HepG2 (cell line): ENCODE measurements at regions not wholly inside any gene's neighbourhood (a gene's known extent, or its start where the extent isn't known, plus 50 kb on each side); places are given as distances from the start of the nearest gene placed in this dataset.

ENCODE experiments used
- ARHGAP35 ChIP-seq: sonication (generic); formaldehyde crosslinking; IDR thresholded peaks from 2 replicates; pipeline ENCODE4 v1.9.0; 2022; ENCODE audit warnings: mild to moderate bottlenecking, inconsistent platforms, moderate library complexity, missing genetic modification reagents, borderline replicate concordance
- KDM2A ChIP-seq: sonication (generic); formaldehyde crosslinking; IDR thresholded peaks from 2 replicates; pipeline ENCODE4 v1.4.0; 2020; ENCODE audit warnings: low read depth, missing genetic modification reagents, borderline replicate concordance
- SMAD3 ChIP-seq: sonication (generic); formaldehyde crosslinking; IDR thresholded peaks from 2 replicates; pipeline ENCODE4 v1.4.0; 2020; ENCODE audit warnings: missing genetic modification reagents
- SP4 ChIP-seq: sonication (generic); formaldehyde crosslinking; IDR thresholded peaks from 2 replicates; pipeline ENCODE4 v1.8.1; 2023; ENCODE audit warnings: mild to moderate bottlenecking, missing genetic modification reagents
- SYNCRIP ChIP-seq: fragments of 200-400 bp; formaldehyde crosslinking; IDR thresholded peaks from 2 replicates; pipeline ENCODE4 v1.6.1; 2018; ENCODE audit warnings: mild to moderate bottlenecking, low read depth, low read length; ENCODE audit not compliant: insufficient read depth
- TARDBP ChIP-seq: sonication (generic); formaldehyde crosslinking; IDR thresholded peaks from 2 replicates; pipeline ENCODE4 v1.8.0; 2022; ENCODE audit warnings: mild to moderate bottlenecking, missing genetic modification reagents
- TERF1 ChIP-seq: sonication (generic); formaldehyde crosslinking; IDR thresholded peaks from 2 replicates; pipeline ENCODE4 v1.8.0; 2022; ENCODE audit warnings: mild to moderate bottlenecking, missing genetic modification reagents, moderate library complexity
- ZBTB42 ChIP-seq: sonication (generic); formaldehyde crosslinking; IDR thresholded peaks from 2 replicates; pipeline ENCODE4 v1.5.0; 2020; ENCODE audit warnings: mild to moderate bottlenecking, missing genetic modification reagents
- ZNF256 ChIP-seq: sonication (generic); formaldehyde crosslinking; conservative IDR thresholded peaks from 2 replicates; pipeline ENCODE4 v1.4.0; 2020; ENCODE audit warnings: missing genetic modification reagents
- ZNF577 ChIP-seq: sonication (generic); formaldehyde crosslinking; IDR thresholded peaks from 2 replicates; pipeline ENCODE4 v1.4.0; 2020; ENCODE audit warnings: mild to moderate bottlenecking, low read depth, missing genetic modification reagents, borderline replicate concordance
- ZUFSP ChIP-seq: sonication (generic); formaldehyde crosslinking; IDR thresholded peaks from 2 replicates; pipeline ENCODE4 v1.9.0; 2021; ENCODE audit warnings: missing genetic modification reagents, mild to moderate bottlenecking, borderline replicate concordance
- TF ChIP-seq, protein P1 (sequence below): sonication (generic); formaldehyde crosslinking; IDR thresholded peaks from 2 replicates; pipeline ENCODE4 v1.4.0; 2020; ENCODE audit warnings: missing genetic modification reagents
- TF ChIP-seq, protein P2 (sequence below): IDR thresholded peaks from 2 replicates; pipeline ENCODE4 v1.6.1; 2016; ENCODE audit warnings: low read depth, borderline replicate concordance
- TF ChIP-seq, protein P3 (sequence below), 2 experiments: sonication (generic) in 1 of 2; formaldehyde crosslinking in 1 of 2; IDR thresholded peaks; 2 replicates each; pipeline versions ENCODE4 v1.4.0 to v1.6.1; 2018 to 2020; ENCODE audit warnings: missing genetic modification reagents in 2 of 2, borderline replicate concordance in 1 of 2, low read depth in 1 of 2, mild to moderate bottlenecking in 1 of 2, missing biosample characterization in 1 of 2
- TF ChIP-seq, protein P4 (sequence below): sonication (generic); formaldehyde crosslinking; IDR thresholded peaks from 2 replicates; pipeline ENCODE4 v1.4.0; 2020; ENCODE audit warnings: mild to moderate bottlenecking, missing genetic modification reagents
- TF ChIP-seq, protein P5 (sequence below): sonication (generic); formaldehyde crosslinking; conservative IDR thresholded peaks from 2 replicates; pipeline ENCODE4 v1.4.0; 2020; ENCODE audit warnings: mild to moderate bottlenecking, missing genetic modification reagents, moderate library complexity

DNA sequence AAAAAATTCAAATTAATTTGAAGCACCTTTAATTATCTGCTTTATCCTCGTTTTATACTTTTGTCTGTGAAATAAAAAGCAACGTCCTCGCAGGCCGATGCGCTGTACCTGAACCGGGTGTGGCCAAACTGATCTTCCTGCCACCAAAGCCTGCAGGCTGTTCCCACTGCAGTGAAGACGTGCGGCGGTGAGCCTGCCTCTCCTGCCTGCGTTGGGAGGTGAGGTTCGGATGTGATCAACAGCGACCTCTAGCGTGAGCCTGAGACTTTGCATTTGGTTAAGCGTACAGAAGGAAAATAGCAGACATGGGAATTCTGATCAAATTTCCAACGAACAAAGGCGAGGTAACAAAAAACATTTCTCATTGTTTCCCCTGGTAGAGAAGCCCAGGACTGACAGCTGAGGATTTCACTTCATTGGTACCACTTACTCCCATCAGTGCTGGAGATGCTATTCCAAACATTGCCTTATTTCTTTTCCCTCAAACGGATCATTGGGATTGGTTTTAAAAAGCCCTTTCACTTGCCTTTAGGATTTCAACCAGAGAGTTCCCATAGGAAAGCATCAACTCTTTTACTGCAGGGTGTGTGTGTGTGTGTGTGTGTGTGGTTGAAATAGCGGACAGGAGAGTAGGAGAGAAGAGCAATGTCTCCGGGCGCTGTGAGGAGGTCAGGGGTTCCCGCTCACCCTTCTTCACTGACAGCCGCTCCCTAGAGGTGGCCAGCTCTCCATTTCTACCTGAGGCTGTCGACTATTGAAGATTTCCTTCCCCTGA, 56.6 kb upstream of the CCN6 start (continued):
- no peak for TF ChIP-seq TERF1
- TF ChIP-seq SMAD3 (CRISPR knock-in tag) = peak; percentile 63; the same call in 1 of the 2 replicates
- TF ChIP-seq, protein P1, sequence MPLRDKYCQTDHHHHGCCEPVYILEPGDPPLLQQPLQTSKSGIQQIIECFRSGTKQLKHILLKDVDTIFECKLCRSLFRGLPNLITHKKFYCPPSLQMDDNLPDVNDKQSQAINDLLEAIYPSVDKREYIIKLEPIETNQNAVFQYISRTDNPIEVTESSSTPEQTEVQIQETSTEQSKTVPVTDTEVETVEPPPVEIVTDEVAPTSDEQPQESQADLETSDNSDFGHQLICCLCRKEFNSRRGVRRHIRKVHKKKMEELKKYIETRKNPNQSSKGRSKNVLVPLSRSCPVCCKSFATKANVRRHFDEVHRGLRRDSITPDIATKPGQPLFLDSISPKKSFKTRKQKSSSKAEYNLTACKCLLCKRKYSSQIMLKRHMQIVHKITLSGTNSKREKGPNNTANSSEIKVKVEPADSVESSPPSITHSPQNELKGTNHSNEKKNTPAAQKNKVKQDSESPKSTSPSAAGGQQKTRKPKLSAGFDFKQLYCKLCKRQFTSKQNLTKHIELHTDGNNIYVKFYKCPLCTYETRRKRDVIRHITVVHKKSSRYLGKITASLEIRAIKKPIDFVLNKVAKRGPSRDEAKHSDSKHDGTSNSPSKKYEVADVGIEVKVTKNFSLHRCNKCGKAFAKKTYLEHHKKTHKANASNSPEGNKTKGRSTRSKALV (CRISPR knock-in tag) = no peak
- TF ChIP-seq ZNF577 (CRISPR knock-in tag) = no peak
- TF ChIP-seq KDM2A (CRISPR knock-in tag) = peak; percentile 78
- TF ChIP-seq ZBTB42 (CRISPR knock-in tag) = no peak
- TF ChIP-seq ZUFSP (CRISPR knock-in tag) = no peak
- TF ChIP-seq, protein P2, sequence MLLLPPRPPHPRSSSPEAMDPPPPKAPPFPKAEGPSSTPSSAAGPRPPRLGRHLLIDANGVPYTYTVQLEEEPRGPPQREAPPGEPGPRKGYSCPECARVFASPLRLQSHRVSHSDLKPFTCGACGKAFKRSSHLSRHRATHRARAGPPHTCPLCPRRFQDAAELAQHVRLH (CRISPR knock-in tag) = peak; percentile 78; the same call in 1 of the 2 replicates
- TF ChIP-seq, protein P3, sequence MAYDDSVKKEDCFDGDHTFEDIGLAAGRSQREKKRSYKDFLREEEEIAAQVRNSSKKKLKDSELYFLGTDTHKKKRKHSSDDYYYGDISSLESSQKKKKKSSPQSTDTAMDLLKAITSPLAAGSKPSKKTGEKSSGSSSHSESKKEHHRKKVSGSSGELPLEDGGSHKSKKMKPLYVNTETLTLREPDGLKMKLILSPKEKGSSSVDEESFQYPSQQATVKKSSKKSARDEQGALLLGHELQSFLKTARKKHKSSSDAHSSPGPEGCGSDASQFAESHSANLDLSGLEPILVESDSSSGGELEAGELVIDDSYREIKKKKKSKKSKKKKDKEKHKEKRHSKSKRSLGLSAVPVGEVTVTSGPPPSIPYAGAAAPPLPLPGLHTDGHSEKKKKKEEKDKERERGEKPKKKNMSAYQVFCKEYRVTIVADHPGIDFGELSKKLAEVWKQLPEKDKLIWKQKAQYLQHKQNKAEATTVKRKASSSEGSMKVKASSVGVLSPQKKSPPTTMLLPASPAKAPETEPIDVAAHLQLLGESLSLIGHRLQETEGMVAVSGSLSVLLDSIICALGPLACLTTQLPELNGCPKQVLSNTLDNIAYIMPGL (CRISPR knock-in tag; IDR thresholded peaks at IDR 0.05; ENCODE audit: borderline replicate concordance in 1 of 2, low read depth in 1 of 2) = peak; percentile 65 to 87; a peak in 3 of 4 replicates
- TF ChIP-seq, protein P4, sequence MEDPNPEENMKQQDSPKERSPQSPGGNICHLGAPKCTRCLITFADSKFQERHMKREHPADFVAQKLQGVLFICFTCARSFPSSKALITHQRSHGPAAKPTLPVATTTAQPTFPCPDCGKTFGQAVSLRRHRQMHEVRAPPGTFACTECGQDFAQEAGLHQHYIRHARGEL = no peak
- TF ChIP-seq ZNF256 (CRISPR knock-in tag) = no peak
- TF ChIP-seq TARDBP (CRISPR knock-in tag) = no peak
- TF ChIP-seq SYNCRIP = no peak
- no peak for TF ChIP-seq SP4
- TF ChIP-seq ARHGAP35 = no peak
- TF ChIP-seq, protein P5, sequence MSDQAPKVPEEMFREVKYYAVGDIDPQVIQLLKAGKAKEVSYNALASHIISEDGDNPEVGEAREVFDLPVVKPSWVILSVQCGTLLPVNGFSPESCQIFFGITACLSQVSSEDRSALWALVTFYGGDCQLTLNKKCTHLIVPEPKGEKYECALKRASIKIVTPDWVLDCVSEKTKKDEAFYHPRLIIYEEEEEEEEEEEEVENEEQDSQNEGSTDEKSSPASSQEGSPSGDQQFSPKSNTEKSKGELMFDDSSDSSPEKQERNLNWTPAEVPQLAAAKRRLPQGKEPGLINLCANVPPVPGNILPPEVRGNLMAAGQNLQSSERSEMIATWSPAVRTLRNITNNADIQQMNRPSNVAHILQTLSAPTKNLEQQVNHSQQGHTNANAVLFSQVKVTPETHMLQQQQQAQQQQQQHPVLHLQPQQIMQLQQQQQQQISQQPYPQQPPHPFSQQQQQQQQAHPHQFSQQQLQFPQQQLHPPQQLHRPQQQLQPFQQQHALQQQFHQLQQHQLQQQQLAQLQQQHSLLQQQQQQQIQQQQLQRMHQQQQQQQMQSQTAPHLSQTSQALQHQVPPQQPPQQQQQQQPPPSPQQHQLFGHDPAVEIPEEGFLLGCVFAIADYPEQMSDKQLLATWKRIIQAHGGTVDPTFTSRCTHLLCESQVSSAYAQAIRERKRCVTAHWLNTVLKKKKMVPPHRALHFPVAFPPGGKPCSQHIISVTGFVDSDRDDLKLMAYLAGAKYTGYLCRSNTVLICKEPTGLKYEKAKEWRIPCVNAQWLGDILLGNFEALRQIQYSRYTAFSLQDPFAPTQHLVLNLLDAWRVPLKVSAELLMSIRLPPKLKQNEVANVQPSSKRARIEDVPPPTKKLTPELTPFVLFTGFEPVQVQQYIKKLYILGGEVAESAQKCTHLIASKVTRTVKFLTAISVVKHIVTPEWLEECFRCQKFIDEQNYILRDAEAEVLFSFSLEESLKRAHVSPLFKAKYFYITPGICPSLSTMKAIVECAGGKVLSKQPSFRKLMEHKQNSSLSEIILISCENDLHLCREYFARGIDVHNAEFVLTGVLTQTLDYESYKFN = no peak
